IPS DF 6.9 (cell line): ENCODE measurements at regions not wholly inside any gene's neighbourhood (a gene's known extent, or its start where the extent isn't known, plus 50 kb on each side); places are given as distances from the start of the nearest gene placed in this dataset.

Source experiments
- DNase-seq: peaks from one replicate; pipeline ENCODE4 v3.0.0-alpha.2; 2013; ENCODE audit warnings: low read depth, low spot score
- H3K27ac ChIP-seq: one replicate; pipeline ENCODE4 v1.5.1; 2013; ENCODE audit warnings: low read length, control low read depth
- H3K27me3 ChIP-seq: 2 replicates; pipeline ENCODE4 v1.6.1; 2013; ENCODE audit warnings: mild to moderate bottlenecking, low read length; ENCODE audit not compliant: control insufficient read depth, insufficient read depth
- H3K36me3 ChIP-seq: 2 replicates; pipeline ENCODE4 v1.6.1; 2013; ENCODE audit warnings: low read length; ENCODE audit not compliant: control insufficient read depth, insufficient read depth
- H3K4me1 ChIP-seq: 2 replicates; pipeline ENCODE4 v1.6.1; 2013; ENCODE audit warnings: low read length; ENCODE audit not compliant: control insufficient read depth, insufficient read depth
- H3K4me3 ChIP-seq: 2 replicates; pipeline ENCODE4 v1.5.1; 2013; ENCODE audit warnings: mild to moderate bottlenecking, low read length
- H3K9me3 ChIP-seq: 2 replicates; pipeline ENCODE4 v1.6.1; 2013; ENCODE audit warnings: low read length, inconsistent platforms; ENCODE audit not compliant: control insufficient read depth, insufficient read depth
- WGBS: extraction: QIAGEN DNeasy Blood & Tissue Kit; methylation state at CpG from one replicate; pipeline ENCODE4 v1.1.7; 2013; ENCODE audit warnings: mixed read lengths, missing lambda C conversion rate; ENCODE audit not compliant: insufficient read length, insufficient coverage; 5-methylcytosine and 5-hydroxymethylcytosine counted together

- no peak for DNase-seq
- no peaks in the 10 kb centered on the region for H3K9me3 ChIP-seq
- H3K27ac ChIP-seq = no peak overlapping the region
- peaks cover 4% of the 10 kb centered on the region; the same call in 1 of the 2 replicates for H3K36me3 ChIP-seq
- no peak overlapping the region for H3K4me3 ChIP-seq
- WGBS = no CpG with 5 or more reads among the region's 4 CpGs
- peaks cover 5% of the 10 kb centered on the region for H3K4me1 ChIP-seq
- H3K27me3 ChIP-seq = peaks cover 1% of the 10 kb centered on the region; the same call in 1 of the 2 replicates
Observed at GRCh38 chr1:39085174-39085573, 59.0 kb downstream of the NDUFS5 start.

- Histone ChIP-seq H3K9me3 (no peaks in the 10 kb centered on the region), H3K27me3 (peaks cover 1% of the 10 kb centered on the region; the same call in 1 of the 2 replicates), H3K4me1 (peaks cover 5% of the 10 kb centered on the region), H3K4me3 (no peak overlapping the region), H3K27ac (no peak overlapping the region), H3K36me3 (peaks cover 4% of the 10 kb centered on the region; the same call in 1 of the 2 replicates)
- WGBS = no CpG with 5 or more reads among the region's 3 CpGs
- no peak for DNase-seq
Observed at GRCh38 chr1:39086386-39086785, 60.2 kb downstream of the NDUFS5 start.

- Histone ChIP-seq H3K36me3 (peaks cover 4% of the 10 kb centered on the region; the same call in 1 of the 2 replicates), H3K27me3 (peaks cover 1% of the 10 kb centered on the region; the same call in 1 of the 2 replicates), H3K27ac (no peak overlapping the region), H3K4me1 (peaks cover 5% of the 10 kb centered on the region), H3K9me3 (no peaks in the 10 kb centered on the region), H3K4me3 (no peak overlapping the region)
- no CpG with 5 or more reads among the region's 7 CpGs for WGBS
- DNase-seq = no peak
Observed at GRCh38 chr1:39086865-39087409, 60.8 kb downstream of the NDUFS5 start.

- no peak overlapping the region for H3K4me3 ChIP-seq
- peaks cover 4% of the 10 kb centered on the region; the same call in 1 of the 2 replicates for H3K36me3 ChIP-seq
Observed at GRCh38 chr1:39087435-39087834, 61.3 kb downstream of the NDUFS5 start.

GRCh38 chr1:39088658-39089057, 62.5 kb downstream of the NDUFS5 start:
- Histone ChIP-seq H3K4me3 (no peak overlapping the region), H3K4me1 (no peaks in the 10 kb centered on the region; the same call in 1 of the 2 replicates), H3K27ac (no peak overlapping the region), H3K36me3 (peaks cover 4% of the 10 kb centered on the region; the same call in 1 of the 2 replicates), H3K9me3 (no peaks in the 10 kb centered on the region), H3K27me3 (no peaks in the 10 kb centered on the region)
- no CpG with 5 or more reads among the region's 3 CpGs for WGBS
- DNase-seq = no peak

More at GRCh38 chr1:39087435-39087834, 61.3 kb downstream of the NDUFS5 start:
- WGBS = no CpG with 5 or more reads among the region's 3 CpGs
- no peak for DNase-seq
- Histone ChIP-seq H3K27ac (no peak overlapping the region), H3K4me1 (peaks cover 5% of the 10 kb centered on the region), H3K9me3 (no peaks in the 10 kb centered on the region), H3K27me3 (peaks cover 1% of the 10 kb centered on the region; the same call in 1 of the 2 replicates)

GRCh38 chr1:39089931-39090521, 63.9 kb downstream of the NDUFS5 start:
- whole genome bisulfite sequencing = no CpG with 5 or more reads among the region's 3 CpGs
- DNase-seq = no peak
- Histone ChIP-seq H3K27me3 (no peaks in the 10 kb centered on the region), H3K4me3 (no peak overlapping the region), H3K9me3 (no peaks in the 10 kb centered on the region), H3K27ac (no peak overlapping the region), H3K4me1 (no peaks in the 10 kb centered on the region; the same call in 1 of the 2 replicates), H3K36me3 (peaks cover 2% of the 10 kb centered on the region; the same call in 1 of the 2 replicates)

GRCh38 chr1:39090757-39091380, 64.7 kb downstream of the NDUFS5 start:
- Histone ChIP-seq H3K36me3 (no peaks in the 10 kb centered on the region), H3K9me3 (no peaks in the 10 kb centered on the region), H3K27me3 (no peaks in the 10 kb centered on the region), H3K27ac (no peak overlapping the region), H3K4me1 (no peaks in the 10 kb centered on the region), H3K4me3 (no peak overlapping the region)
- no CpG with 5 or more reads among the region's 3 CpGs for WGBS
- DNase-seq = no peak

GRCh38 chr1:39091845-39092645, 65.9 kb downstream of the NDUFS5 start:
- Histone ChIP-seq H3K27ac (no peak overlapping the region), H3K4me1 (no peaks in the 10 kb centered on the region), H3K4me3 (no peak overlapping the region), H3K36me3 (no peaks in the 10 kb centered on the region), H3K9me3 (no peaks in the 10 kb centered on the region), H3K27me3 (no peaks in the 10 kb centered on the region)
- no peak for DNase-seq
- WGBS = no CpG with 5 or more reads among the region's 7 CpGs

GRCh38 chr1:39094685-39095084, 68.5 kb downstream of the NDUFS5 start:
- H3K27ac ChIP-seq = no peak overlapping the region
- DNase-seq = no peak
- no peaks in the 10 kb centered on the region for H3K9me3 ChIP-seq
- H3K36me3 ChIP-seq = no peaks in the 10 kb centered on the region
- no CpG with 5 or more reads among the region's 7 CpGs for WGBS
- no peaks in the 10 kb centered on the region for H3K27me3 ChIP-seq
- H3K4me1 ChIP-seq = no peaks in the 10 kb centered on the region
- H3K4me3 ChIP-seq = no peak overlapping the region

- Histone ChIP-seq H3K4me3 (no peak overlapping the region), H3K9me3 (no peaks in the 10 kb centered on the region), H3K36me3 (no peaks in the 10 kb centered on the region), H3K27ac (no peak overlapping the region), H3K4me1 (no peaks in the 10 kb centered on the region), H3K27me3 (no peaks in the 10 kb centered on the region)
- no CpG with 5 or more reads among the region's 6 CpGs for WGBS
- peak; percentile 91 for DNase-seq
Observed at GRCh38 chr1:39098546-39099250, 72.5 kb downstream of the NDUFS5 start.
